ENCODE measurements at regions not wholly inside any gene's neighbourhood (a gene's known extent, or its start where the extent isn't known, plus 50 kb on each side); places are given as distances from the start of the nearest gene placed in this dataset.

DNA sequence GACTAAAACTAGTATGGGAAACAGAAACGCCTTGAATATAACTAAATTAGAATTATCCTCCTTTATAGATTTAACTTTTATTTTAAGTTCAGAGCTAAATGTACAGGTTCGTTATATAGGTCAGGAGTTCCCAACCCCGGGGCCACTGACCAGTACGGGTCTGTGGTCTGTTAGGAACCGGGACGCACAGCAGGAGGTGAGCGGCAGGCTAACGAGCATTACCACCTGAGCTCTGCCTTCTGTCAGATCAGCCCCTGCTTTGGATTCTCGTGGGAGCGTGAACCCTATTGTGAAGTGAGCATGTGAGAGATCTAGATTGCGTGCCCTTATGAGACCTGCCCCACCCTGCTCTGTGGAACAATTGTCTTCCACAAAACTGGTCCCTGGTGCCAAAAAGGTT lies 51.0 kb downstream of the FAT4 start:
- Histone ChIP-seq H3K4me1 (ENCODE audit: insufficient read depth, low read length) (no peaks in the 10 kb centered on the region), H3K36me3 (ENCODE audit: insufficient read depth, low read length) (no peaks in the 10 kb centered on the region), H3K9me3 (ENCODE audit: low read length) (no peaks in the 10 kb centered on the region), H3K4me3 (ENCODE audit: low read length) (no peak overlapping the region), H3K27me3 (ENCODE audit: insufficient read depth, low read length) (no peaks in the 10 kb centered on the region), H2AFZ (ENCODE audit: low read depth, low read length) (no peak overlapping the region)

DNA sequence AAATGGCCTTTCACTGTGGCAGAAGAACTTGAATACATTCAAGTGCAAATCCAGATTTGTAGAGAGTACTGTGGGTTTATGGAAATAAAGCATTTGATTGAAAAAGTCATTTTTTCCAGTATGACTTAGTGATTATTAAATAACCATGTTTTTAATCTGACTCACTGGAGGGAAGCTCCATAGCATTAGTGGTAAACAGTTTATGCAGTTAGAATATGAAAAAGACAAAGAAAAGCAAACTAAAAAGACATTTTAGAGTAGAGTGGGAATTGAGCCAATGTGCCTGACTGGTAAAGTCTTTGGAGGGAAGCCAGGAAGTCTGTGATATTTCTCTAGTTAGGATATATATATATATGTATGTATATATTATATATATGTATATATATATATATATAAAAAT lies 53.4 kb downstream of the FAT4 start:
- H3K36me3 ChIP-seq (ENCODE audit: insufficient read depth, low read length): no peaks in the 10 kb centered on the region
- no peak overlapping the region for H3K4me3 ChIP-seq (ENCODE audit: low read length)

DNA sequence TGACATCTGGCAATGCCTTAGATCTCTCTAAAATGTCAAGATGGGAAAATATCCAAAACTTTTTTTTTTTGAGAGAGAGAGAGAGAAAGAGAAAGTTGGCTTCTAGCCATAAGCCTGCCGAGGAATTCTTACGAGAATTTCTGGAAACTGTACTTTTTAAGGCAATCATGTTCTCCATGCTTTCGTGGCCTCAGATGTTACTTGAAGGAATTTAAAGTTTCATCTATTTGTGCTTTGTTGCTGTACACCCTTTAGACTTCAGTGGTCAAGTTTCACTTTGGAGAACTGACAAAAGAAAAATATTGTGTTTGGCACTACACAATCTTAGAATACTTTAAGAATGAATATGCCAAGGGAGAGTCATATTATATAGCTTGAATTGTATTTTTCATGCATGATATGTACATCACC lies 53.9 kb downstream of the FAT4 start:
- no peaks in the 10 kb centered on the region for H3K27me3 ChIP-seq (ENCODE audit: insufficient read depth, low read length)
- no peaks in the 10 kb centered on the region for H3K9me3 ChIP-seq (ENCODE audit: low read length)
- no peaks in the 10 kb centered on the region for H3K4me1 ChIP-seq (ENCODE audit: insufficient read depth, low read length)
- H3K36me3 ChIP-seq (ENCODE audit: insufficient read depth, low read length): no peaks in the 10 kb centered on the region
- no peak overlapping the region for H2AFZ ChIP-seq (ENCODE audit: low read depth, low read length)
- no peak overlapping the region for H3K4me3 ChIP-seq (ENCODE audit: low read length)

More for the DNA sequence above, 53.4 kb downstream of the FAT4 start:
- Histone ChIP-seq H3K27me3 (ENCODE audit: insufficient read depth, low read length) (no peaks in the 10 kb centered on the region), H2AFZ (ENCODE audit: low read depth, low read length) (no peak overlapping the region), H3K9me3 (ENCODE audit: low read length) (no peaks in the 10 kb centered on the region), H3K4me1 (ENCODE audit: insufficient read depth, low read length) (no peaks in the 10 kb centered on the region)

DNA sequence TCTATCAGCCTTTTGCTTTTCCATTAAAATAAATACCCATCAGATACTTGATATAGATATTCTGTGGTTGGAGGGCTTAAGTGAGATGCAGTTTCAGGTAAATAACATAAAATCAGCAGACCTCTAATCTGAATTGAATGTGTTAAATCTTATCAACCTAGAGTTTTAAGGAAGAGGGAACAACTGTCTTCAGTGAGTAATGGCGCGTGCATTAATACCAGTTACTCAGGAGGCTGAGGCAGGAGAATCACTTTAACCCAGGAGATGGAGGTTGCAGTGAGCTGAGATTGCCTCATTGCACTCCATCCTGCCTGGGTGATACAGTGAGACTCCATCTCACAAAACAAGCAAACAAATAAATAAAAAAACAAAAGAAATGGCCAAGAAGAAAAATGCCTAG lies 54.3 kb downstream of the FAT4 start:
- no peaks in the 10 kb centered on the region for H3K9me3 ChIP-seq (ENCODE audit: low read length)
- no peak overlapping the region for H3K4me3 ChIP-seq (ENCODE audit: low read length)
- no peaks in the 10 kb centered on the region for H3K27me3 ChIP-seq (ENCODE audit: insufficient read depth, low read length)
- H3K4me1 ChIP-seq (ENCODE audit: insufficient read depth, low read length): no peaks in the 10 kb centered on the region
- no peaks in the 10 kb centered on the region for H3K36me3 ChIP-seq (ENCODE audit: insufficient read depth, low read length)
- no peak overlapping the region for H2AFZ ChIP-seq (ENCODE audit: low read depth, low read length)

DNA sequence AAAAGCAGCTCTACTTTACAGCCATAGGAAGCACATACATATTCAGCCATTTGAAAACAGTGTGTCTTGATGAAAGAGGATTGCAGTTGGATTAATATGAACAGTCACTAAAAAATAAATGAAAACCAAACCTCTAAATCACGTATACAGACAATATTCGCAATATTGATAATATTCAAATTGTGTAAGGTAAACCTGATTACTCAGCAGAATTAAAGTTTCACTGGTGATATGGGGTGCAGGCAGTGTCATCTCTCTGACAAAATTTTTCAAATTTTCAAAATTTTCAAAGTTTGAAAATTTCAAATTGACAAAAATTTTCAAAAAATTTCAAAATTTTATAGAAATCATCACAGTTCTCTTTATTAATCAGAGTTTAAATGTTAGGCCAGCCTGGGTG lies 55.7 kb downstream of the FAT4 start:
- Histone ChIP-seq H3K27me3 (ENCODE audit: insufficient read depth, low read length) (no peaks in the 10 kb centered on the region), H2AFZ (ENCODE audit: low read depth, low read length) (no peak overlapping the region), H3K4me1 (ENCODE audit: insufficient read depth, low read length) (no peaks in the 10 kb centered on the region), H3K36me3 (ENCODE audit: insufficient read depth, low read length) (no peaks in the 10 kb centered on the region), H3K4me3 (ENCODE audit: low read length) (no peak overlapping the region), H3K9me3 (ENCODE audit: low read length) (no peaks in the 10 kb centered on the region)

DNA sequence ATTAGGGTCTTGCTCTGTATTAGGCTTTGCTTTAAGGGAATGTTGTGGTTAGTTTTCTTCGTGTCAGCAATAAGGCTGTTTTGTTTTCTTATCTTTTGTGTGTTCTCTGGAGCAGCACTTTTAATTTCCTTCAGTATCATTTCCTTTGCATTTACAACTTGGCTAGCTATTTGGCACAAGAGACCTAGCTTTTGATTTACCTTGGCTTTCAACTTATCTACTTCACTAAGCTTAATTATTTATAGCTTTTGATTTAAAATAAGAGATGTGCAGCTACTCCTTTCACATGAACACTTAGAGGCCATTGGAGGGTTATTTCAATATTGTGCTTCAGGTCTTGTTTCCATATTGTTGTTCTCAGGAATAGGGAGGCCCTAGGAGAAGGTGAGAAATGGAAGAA lies 68.2 kb downstream of the FAT4 start:
- Histone ChIP-seq H2AFZ (ENCODE audit: low read depth, low read length) (no peak overlapping the region), H3K4me3 (ENCODE audit: low read length) (no peak overlapping the region), H3K9me3 (ENCODE audit: low read length) (no peaks in the 10 kb centered on the region), H3K36me3 (ENCODE audit: insufficient read depth, low read length) (no peaks in the 10 kb centered on the region), H3K4me1 (ENCODE audit: insufficient read depth, low read length) (no peaks in the 10 kb centered on the region), H3K27me3 (ENCODE audit: insufficient read depth, low read length) (no peaks in the 10 kb centered on the region)

DNA sequence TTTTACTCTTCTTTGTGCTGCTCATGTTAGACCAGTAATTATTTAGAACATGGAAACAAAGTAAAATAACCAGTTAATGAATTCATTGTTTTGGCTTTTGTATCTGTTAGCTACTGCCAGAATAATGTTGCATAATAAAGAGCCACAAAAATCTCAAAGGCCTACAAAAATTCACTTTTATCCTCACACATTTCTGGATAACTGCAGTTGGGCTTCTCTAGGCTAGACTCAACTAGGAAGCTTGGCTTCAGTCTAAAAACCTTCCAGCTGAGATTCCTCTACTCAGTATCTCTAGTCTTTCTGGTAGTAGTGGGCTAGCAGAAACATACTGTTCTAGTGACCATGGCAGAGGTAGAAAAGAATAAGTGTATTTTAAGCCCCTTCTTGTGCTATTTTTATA lies 73.0 kb downstream of the FAT4 start:
- Histone ChIP-seq H3K4me1 (ENCODE audit: insufficient read depth, low read length) (peaks cover 2% of the 10 kb centered on the region), H3K9me3 (ENCODE audit: low read length) (no peaks in the 10 kb centered on the region), H3K36me3 (ENCODE audit: insufficient read depth, low read length) (no peaks in the 10 kb centered on the region), H3K27me3 (ENCODE audit: insufficient read depth, low read length) (no peaks in the 10 kb centered on the region), H3K4me3 (ENCODE audit: low read length) (no peak overlapping the region), H2AFZ (ENCODE audit: low read depth, low read length) (no peak overlapping the region)

DNA sequence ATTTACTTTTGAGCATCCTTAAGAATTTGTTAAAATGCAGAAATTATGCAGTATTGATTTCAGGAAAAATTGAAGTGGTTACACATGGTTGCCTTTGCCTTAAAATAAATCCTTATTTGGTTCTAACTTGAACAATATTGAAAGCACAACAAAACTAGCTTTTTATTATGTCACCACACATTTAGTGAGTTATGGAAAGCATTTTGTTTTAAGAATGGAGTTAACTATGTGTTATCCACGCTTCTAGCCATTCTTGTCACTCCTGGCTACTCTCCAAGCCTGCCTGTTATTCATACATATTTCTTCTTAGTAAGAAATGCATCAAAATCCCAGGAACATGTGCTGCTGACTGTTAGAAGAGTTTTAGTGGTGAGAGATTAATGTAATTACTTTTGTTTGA lies 73.9 kb downstream of the FAT4 start:
- Histone ChIP-seq H3K9me3 (ENCODE audit: low read length) (no peaks in the 10 kb centered on the region), H3K27me3 (ENCODE audit: insufficient read depth, low read length) (no peaks in the 10 kb centered on the region), H3K4me3 (ENCODE audit: low read length) (no peak overlapping the region), H3K4me1 (ENCODE audit: insufficient read depth, low read length) (peaks cover 2% of the 10 kb centered on the region), H2AFZ (ENCODE audit: low read depth, low read length) (no peak overlapping the region), H3K36me3 (ENCODE audit: insufficient read depth, low read length) (no peaks in the 10 kb centered on the region)

DNA sequence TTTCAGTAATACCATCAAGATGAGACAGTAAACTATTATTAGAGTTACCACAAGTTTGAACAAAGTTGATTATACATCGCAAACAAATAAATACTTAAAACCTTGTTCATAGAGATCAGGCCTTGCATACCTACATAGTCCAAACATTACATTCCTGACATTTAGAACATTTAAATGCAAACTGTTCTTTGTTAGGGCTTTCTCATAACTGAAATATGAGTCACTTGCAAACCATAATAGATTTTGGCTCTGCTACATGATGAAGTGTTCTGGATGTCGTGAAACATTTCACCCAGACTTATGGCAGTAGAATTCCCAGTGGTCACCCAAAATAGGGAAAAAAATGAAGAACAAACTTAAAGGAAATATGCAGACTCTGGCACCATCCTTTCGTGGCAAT lies 75.0 kb downstream of the FAT4 start:
- no peaks in the 10 kb centered on the region for H3K9me3 ChIP-seq (ENCODE audit: low read length)
- H3K27me3 ChIP-seq (ENCODE audit: insufficient read depth, low read length): no peaks in the 10 kb centered on the region
- no peaks in the 10 kb centered on the region for H3K36me3 ChIP-seq (ENCODE audit: insufficient read depth, low read length)
- H3K4me1 ChIP-seq (ENCODE audit: insufficient read depth, low read length): peaks cover 2% of the 10 kb centered on the region
- no peak overlapping the region for H2AFZ ChIP-seq (ENCODE audit: low read depth, low read length)
- no peak overlapping the region for H3K4me3 ChIP-seq (ENCODE audit: low read length)

DNA sequence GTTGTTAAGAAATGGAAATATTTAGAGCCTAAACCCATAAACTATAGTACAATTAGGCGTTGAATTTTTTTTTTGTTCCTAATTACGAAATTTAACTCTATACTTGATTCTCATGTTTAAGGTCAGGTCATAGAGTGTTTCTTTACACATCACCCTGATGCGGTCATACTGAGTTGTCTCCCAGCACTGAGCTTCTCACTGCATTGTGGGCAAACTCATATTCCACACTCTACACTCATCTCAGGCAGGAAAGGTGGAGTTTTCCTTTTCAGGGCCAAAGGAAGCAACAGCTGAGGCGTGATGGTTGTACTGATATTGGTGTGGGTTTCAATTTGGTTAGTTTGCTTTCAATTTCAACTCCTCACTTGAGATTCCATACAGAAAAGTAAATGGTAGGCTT lies 75.4 kb downstream of the FAT4 start:
- H3K27me3 ChIP-seq (ENCODE audit: insufficient read depth, low read length): no peaks in the 10 kb centered on the region
- peaks cover 2% of the 10 kb centered on the region for H3K4me1 ChIP-seq (ENCODE audit: insufficient read depth, low read length)
- H3K9me3 ChIP-seq (ENCODE audit: low read length): no peaks in the 10 kb centered on the region
- no peak overlapping the region for H3K4me3 ChIP-seq (ENCODE audit: low read length)
- no peaks in the 10 kb centered on the region for H3K36me3 ChIP-seq (ENCODE audit: insufficient read depth, low read length)
- no peak overlapping the region for H2AFZ ChIP-seq (ENCODE audit: low read depth, low read length)

DNA sequence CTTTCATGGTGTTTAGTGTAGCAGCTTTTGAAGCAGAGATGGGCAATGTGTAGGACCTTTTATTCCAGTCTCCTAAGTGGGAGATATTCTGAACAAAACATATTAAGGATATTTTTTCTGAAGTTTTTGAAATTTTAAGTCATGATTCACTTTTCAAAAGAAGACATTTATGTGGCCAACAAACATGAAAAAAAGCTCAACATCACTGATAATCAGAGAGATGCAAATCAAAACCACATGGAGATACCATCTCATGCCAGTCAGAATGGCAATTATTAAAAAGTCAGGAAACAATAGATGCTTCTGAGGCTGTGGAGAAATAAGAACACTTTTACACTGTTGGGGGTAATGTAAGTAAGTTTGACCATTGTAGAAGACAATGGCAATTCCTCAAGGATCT lies 76.0 kb downstream of the FAT4 start:
- H3K36me3 ChIP-seq (ENCODE audit: insufficient read depth, low read length): no peaks in the 10 kb centered on the region
- H2AFZ ChIP-seq (ENCODE audit: low read depth, low read length): no peak overlapping the region
- no peaks in the 10 kb centered on the region for H3K27me3 ChIP-seq (ENCODE audit: insufficient read depth, low read length)
- no peak overlapping the region for H3K4me3 ChIP-seq (ENCODE audit: low read length)
- H3K9me3 ChIP-seq (ENCODE audit: low read length): no peaks in the 10 kb centered on the region
- H3K4me1 ChIP-seq (ENCODE audit: insufficient read depth, low read length): peaks cover 2% of the 10 kb centered on the region

DNA sequence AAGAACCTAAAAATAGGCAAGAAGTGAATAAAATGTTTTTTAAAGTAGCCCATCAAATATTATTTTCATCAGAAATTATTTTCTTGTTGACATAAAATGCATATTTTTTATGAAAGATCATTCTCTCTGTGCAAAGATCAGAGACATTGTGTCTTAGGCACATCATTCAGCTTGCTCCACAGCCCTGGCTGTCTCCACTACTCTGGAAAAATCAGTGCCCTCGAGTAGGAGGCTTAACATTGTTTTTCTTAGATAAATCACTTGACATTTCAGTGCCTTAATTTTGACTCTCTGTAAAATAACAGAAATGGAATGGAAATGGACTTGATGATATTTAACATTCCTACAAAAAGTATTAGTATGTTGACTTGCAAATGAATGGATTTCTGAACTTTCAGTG lies 77.9 kb downstream of the FAT4 start:
- Histone ChIP-seq H3K4me1 (ENCODE audit: insufficient read depth, low read length) (peaks cover 2% of the 10 kb centered on the region), H3K36me3 (ENCODE audit: insufficient read depth, low read length) (no peaks in the 10 kb centered on the region), H3K27me3 (ENCODE audit: insufficient read depth, low read length) (no peaks in the 10 kb centered on the region), H3K4me3 (ENCODE audit: low read length) (no peak overlapping the region), H2AFZ (ENCODE audit: low read depth, low read length) (no peak overlapping the region), H3K9me3 (ENCODE audit: low read length) (no peaks in the 10 kb centered on the region)

DNA sequence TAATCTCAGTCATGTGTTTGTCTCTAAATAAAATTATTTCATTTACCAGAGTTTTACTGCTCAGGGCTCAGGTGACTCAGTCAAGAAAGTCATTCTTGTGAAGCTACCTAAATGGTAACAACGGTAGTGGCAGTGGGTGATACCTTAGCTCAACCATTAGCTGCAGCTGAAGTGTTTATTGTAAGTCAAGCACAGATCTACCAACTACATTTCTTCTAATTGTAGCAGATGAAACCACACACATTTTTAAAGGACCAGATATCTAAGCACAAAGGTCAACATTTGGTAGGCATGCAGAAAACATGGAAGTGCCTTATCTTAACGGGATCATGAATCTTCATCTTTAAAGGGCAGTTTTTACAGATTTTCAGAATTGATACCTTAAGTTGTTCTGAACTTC lies 79.1 kb downstream of the FAT4 start:
- H2AFZ ChIP-seq (ENCODE audit: low read depth, low read length): no peak overlapping the region
- H3K27me3 ChIP-seq (ENCODE audit: insufficient read depth, low read length): no peaks in the 10 kb centered on the region
- H3K9me3 ChIP-seq (ENCODE audit: low read length): no peaks in the 10 kb centered on the region
- H3K4me3 ChIP-seq (ENCODE audit: low read length): no peak overlapping the region
- H3K4me1 ChIP-seq (ENCODE audit: insufficient read depth, low read length): peaks cover 2% of the 10 kb centered on the region
- H3K36me3 ChIP-seq (ENCODE audit: insufficient read depth, low read length): no peaks in the 10 kb centered on the region

DNA sequence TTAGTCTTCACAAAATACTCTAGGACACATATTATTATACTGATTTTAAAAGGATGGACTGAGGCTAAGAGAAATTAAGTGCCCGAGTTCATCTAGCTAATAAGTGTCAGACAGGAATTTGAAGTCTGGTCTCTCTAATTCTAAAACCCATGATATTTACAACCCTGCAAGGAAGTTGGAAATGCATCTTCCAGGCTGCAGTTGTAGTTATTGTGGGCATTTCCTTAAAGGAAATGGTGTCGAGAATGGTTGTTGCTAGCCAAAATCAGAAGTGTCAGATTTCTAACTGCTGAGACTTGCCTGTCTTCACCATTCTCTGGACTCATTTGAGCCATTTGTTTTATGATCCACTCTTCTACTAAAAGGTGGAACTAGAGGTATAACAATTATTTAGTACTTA lies 82.5 kb downstream of the FAT4 start:
- H2AFZ ChIP-seq (ENCODE audit: low read depth, low read length): no peak overlapping the region
- H3K36me3 ChIP-seq (ENCODE audit: insufficient read depth, low read length): no peaks in the 10 kb centered on the region
- no peak overlapping the region for H3K4me3 ChIP-seq (ENCODE audit: low read length)
- H3K9me3 ChIP-seq (ENCODE audit: low read length): no peaks in the 10 kb centered on the region
- H3K4me1 ChIP-seq (ENCODE audit: insufficient read depth, low read length): no peaks in the 10 kb centered on the region
- H3K27me3 ChIP-seq (ENCODE audit: insufficient read depth, low read length): no peaks in the 10 kb centered on the region

Data from neuron (in vitro differentiated cells).